ENCODE measurements at regions not wholly inside any gene's neighbourhood (a gene's known extent, or its start where the extent isn't known, plus 50 kb on each side); places are given as distances from the start of the nearest gene placed in this dataset.
"Not testable (repeated sequence)": the region's sequence is repeated elsewhere in the genome, so short reads cannot be mapped to it uniquely, and the experiment has no call there.

DNA sequence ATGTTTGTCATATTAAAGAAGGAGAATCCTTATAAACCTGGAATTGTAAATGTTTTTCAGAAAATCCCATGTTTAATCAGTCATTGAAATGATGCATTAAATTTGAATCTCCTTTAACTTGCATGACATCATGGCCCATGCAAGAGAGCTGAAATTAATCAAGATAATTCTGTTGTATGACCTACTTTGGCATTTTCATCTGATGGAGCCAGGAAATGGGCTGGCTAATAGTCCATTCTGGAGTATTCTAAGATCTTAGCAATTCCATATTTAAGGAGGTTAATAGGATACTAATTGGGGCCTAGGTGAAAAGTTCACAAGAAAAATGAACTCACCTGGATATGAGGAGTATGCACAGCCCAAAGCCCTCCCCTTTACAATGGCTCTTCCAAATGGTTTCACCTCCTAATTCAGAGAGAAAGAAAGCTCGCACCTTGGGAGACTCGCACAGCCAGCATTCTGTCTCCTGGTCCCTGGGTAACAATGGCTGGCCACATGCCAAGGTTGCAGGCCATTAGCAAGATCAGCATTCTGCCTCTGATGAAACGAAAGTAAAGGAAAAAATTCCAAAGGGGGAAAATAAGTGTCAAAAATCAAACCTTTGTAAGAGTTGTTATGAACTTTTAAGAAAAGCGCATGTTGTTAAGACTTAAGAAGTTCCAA lies 786.4 kb downstream of the MCTP2 start:
- no peak for DNase-seq (ENCODE audit: low read depth)

- DNase-seq (ENCODE audit: low read depth): no peak
These were observed 787.7 kb downstream of the MCTP2 start for GRCh38 chr15:95018888-95019545.

DNA sequence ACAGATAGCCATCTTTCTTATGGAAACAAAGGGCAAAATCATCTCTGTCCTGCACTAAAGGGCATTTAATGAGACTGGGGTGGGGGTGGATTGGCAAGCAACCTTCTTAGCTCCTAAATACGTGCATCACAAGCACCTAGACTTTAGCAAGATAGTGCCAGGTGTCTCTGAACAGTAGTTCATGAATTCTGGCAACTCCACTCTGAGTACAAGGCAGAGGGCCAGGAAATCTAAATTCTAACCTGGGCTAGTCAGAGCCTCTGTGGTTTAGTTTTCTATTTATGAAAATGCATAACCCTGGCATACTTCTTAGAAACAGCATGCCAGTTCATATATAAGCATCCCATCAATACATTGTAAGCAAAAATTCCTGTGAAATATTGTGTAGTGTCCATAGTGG lies 788.5 kb downstream of the MCTP2 start:
- no peak for DNase-seq (ENCODE audit: low read depth)

- no peak for DNase-seq (ENCODE audit: low read depth)
These were observed 790.5 kb downstream of the MCTP2 start for GRCh38 chr15:95021816-95022215.

GRCh38 chr15:95024351-95024750 lies 793.0 kb downstream of the MCTP2 start:
- no peak for DNase-seq (ENCODE audit: low read depth)

DNA sequence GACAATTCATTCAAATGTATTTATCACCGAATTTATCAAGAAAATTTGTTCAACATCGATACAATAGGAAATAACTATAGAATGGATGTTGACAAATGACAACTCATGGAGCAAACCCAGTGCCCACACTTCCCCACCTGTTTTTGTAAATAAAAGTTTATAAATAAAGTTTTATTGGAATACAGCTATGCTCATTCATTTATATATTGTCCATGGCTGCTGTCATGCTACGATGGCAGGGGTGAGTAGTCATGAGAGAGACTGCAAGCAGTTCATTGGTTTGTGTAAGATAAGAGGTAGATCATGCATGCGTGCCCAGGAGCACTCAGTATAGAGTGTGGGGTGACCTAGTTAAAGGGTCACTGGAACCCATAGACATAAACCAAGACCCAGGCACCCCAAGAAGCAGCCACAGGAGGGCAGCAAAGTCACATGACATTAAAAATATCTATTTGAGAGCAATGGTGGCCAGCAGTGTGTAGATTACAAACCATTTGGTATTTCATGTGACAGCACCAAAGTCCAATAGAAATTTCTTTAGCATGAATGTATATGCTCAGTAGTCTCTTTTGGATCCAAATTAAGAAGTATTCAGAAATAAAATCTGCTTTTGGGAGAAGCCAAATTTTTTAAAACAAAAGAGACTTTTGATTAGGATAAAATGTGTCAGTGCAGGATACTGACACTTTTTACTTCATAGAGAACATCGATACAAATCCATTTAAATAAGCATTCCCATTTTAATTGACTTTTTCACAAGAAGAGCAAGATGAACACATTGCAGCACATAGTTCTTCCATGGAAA lies 794.8 kb downstream of the MCTP2 start:
- no peak for DNase-seq (ENCODE audit: low read depth)

GRCh38 chr15:95027981-95028380 lies 796.6 kb downstream of the MCTP2 start:
- no peak for DNase-seq (ENCODE audit: low read depth)

GRCh38 chr15:95032156-95032555 lies 800.8 kb downstream of the MCTP2 start:
- DNase-seq (ENCODE audit: low read depth): no peak

GRCh38 chr15:95035106-95035505 lies 803.7 kb downstream of the MCTP2 start:
- no peak for DNase-seq (ENCODE audit: low read depth)

DNA sequence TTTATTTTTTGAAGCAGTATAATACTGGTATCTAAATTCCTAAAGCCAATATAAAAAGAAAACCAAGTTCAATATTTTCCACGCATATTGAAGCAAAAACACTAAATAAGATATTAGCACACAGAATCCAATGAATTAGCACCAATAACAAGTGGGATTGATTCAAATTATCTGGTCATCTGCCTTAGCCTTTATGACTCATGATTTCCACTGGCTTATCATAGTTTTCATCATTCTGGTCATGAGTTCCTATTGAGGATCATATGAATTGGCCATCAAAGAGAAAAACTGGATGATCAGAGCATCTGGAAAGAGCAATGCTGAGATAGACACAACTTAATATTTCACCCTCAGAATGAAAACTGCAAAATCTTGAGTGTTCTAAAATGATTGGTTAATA lies 809.9 kb downstream of the MCTP2 start:
- no peak for DNase-seq (ENCODE audit: low read depth)

DNA sequence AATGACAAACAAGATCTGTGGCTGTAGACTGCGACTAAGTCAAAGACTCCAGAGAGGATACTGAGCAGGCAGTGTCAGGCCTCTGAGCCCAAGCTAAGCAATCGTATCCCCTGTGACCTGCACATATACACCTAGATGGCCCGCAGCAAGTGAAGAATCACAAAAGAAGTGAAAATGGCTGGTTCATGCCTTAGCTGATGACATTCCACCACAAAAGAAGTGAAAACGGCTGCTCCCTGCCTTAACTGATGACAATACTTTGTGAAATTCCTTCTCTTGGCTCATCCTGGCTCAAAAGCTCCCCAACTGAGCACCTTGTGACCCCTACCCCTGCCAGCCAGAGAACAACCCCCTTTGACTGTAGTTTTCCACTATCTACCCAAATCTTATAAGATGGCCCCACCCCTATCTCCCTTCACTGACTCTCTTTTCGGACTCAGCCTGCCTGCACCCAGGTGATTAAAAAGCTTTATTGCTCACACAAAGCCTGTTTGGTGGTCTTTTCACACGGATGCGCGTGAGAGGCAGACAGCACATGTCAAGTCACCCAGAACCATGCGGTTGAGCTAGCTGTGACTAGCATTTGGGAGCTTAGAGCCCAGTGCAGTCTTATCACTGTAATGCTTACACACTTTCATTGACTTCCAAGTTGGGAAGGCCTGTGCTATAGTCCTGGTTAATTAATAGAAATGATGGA lies 812.0 kb downstream of the MCTP2 start:
- DNase-seq (ENCODE audit: low read depth): not testable (repeated sequence)

DNA sequence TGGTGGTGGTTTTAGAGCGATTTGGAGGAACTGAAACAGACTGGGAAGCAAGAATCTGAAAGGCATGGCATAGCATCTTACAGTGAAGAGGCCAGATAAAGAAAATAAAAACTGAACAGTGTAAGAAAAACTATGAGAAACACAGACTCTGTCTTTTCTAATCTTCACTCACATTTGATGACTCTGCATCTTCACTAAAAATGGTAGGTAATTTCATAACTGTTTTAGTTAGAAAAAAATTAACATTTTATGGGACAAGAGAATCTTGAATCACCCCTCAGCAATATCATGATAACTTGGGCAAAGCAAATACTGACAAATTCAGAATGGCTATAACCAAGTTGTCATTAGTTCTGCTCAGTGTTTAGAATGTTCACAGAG lies 812.6 kb downstream of the MCTP2 start:
- DNase-seq (ENCODE audit: low read depth): no peak

DNA sequence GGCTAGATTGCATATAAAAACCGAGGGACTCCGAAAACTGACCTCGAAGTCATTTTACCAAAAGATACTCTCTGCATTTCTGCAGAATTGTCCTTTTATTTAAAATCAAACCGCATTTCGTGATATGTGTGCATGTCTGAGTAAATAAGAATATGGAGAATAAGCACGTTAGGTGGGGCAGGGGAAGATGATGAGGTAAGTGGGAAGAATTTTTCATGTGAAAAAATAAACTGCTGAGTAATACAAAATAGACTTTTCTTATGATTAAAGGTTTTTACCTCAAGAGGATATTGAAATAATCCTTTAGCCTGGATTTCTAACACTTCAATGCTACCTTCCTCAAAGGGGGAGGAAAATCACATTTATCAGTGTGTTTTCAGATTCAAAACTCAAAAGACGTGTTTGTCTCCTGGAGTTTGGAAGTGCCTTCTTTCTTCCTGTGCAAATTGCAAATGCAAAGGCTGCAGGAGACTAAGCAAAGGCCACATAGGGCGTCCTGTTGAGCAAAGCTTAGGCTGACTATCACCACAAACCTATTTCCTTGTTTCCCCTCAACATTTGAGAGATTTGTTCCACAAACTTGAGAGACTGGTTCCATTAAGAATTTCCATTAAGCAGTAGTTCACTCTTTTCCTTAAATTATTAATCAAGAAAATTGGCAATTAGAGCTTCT lies 813.5 kb downstream of the MCTP2 start:
- DNase-seq (ENCODE audit: low read depth): no peak

DNA sequence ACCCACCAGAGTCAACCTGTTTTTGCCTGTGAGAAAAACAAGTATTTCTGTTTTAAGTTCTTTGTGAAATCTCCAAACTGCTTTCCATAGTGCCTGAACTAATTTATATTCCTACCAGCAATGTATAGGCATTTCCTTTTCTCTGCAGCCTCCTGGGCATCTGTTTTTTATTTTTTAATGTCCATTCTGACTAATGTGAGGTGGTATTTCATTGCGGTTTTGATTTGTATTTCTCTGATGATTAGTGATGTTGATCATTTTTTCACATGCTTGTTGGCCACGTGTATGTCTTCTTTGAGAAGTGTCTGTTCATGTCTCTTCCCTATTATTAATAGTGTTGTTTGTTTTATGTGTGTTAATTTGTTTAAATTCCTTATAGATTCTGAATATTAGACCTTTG lies 820.5 kb downstream of the MCTP2 start:
- DNase-seq (ENCODE audit: low read depth): no peak

GRCh38 chr15:95059346-95059905 lies 828.1 kb downstream of the MCTP2 start:
- no peak for DNase-seq (ENCODE audit: low read depth)

GRCh38 chr15:95068701-95069521 lies 837.5 kb downstream of the MCTP2 start:
- no peak for DNase-seq (ENCODE audit: low read depth)

GRCh38 chr15:95075792-95076677 lies 844.7 kb downstream of the MCTP2 start:
- DNase-seq (ENCODE audit: low read depth): no peak

DNA sequence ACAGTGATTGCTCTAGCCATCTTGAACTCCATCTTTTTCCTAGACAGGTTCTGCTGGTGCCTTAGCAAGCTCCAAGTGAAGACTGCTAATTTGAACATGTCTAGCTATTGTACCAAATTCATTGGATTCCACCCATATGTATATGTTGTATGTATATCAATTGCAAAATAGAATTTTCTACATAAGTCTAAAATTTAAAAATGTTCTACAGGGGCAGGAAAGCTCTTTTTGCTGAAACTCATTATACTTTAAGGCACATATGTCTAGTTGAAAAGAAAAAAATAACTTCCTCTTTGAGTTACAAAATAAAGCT lies 845.3 kb downstream of the MCTP2 start:
- no peak for DNase-seq (ENCODE audit: low read depth)

DNA sequence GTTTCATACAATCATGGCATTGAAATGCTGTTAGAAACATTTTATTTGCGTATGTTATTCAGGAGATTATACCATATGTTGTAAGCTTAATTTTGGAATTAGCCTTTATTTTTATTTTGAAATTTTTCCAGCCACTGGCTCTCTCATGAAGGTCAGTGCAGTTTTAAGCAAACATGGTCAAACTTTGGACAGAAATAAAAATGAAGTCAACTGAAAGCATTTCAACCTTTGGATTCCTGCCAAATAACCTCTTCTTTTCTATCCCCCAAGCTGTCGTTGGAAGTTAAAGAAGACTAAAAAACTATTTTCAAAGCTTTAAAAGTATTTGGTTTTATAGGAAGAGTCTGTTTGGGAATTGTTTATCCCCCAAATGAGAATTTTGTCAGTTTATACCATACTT lies 846.6 kb downstream of the MCTP2 start:
- no peak for DNase-seq (ENCODE audit: low read depth)

DNA sequence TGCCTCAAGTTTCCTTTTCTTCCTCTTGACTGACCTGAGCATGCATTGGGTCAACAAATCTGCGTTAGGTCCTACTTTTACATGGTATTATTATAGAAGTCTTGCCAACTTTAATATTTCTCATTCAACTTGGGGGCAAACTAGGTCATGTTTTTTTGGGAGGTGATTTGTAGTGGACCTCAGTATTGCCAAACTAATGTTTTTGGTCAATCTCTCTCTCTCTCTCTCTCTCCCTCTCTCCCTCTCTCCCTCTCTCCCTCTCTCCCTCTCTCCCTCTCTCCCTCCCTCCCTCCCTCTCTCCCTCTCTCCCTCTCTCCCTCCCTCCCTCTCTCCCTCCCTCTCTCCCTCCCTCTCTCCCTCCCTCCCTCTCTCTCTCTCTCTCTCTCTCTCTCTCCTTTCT lies 848.9 kb downstream of the MCTP2 start:
- DNase-seq (ENCODE audit: low read depth): not testable (repeated sequence)

Data from T-helper 22 cell (primary cell).